GM21737 (cell line): ENCODE measurements at regions not wholly inside any gene's neighbourhood (a gene's known extent, or its start where the extent isn't known, plus 50 kb on each side); places are given as distances from the start of the nearest gene placed in this dataset.

ENCODE experiments used
- ATAC-seq: cut with Tn5 transposase; IDR thresholded peaks from one replicate; pipeline ENCODE4 v1.9.1; 2021; ENCODE audit warnings: mild to moderate bottlenecking, moderate library complexity; ENCODE audit not compliant: unreplicated experiment

DNA sequence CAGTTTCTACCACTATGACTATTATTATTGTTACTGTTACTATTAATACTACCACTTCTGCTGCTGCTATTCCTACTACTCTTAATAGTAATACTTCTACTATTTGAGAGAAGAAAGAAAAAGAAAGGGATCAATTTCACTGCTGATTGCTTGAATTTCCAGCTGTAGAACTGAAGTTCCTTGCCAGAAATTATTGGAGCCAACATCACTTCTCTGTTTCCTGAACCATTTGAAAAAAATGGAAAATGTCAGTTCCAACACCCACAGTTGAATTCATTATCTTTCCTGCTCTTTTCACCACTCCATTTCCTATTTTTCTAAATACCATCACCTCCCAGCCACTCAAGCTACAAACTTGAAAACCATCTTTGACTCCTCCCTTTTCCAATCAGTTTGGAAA is 54.1 kb upstream of the PIK3C2G start:
- no peak for ATAC-seq

DNA sequence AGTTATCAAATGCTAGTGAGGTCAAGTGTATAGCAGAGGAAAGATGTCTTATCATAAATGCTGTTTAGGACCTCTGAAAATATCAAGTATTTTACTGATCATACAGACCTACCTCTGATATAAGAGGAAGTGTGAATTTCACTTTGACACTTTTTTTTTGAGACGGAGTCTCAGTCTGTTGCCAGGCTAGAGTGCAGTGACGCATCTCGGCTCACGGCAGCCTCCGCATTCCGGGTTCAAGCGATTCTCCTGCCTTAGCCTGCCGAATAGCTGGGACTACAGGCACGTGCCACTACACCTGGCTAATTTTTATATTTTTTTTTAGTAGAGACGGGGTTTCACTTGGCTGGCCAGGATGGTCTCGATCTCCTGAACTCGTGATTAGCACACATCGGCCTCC is 55.1 kb upstream of the PIK3C2G start:
- ATAC-seq, result no peak

DNA sequence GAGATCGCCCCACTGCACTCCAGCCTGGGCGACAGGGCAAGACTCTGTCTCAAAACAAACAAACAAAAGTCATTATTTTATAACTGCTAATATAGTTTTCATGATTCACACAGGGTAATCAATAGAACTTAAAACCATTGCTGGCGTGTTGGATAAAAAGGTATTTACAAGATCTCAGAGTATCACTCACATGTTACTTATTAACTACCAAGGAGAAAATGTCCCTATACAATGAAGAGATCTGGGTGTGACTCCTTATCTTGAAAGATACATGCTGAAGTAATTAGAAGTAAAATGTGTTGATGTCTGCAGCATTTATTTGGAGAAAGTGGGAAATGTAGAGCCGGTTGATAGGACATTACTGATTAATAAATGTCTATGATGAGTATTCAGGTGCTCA is 57.3 kb upstream of the PIK3C2G start:
- ATAC-seq, result no peak

DNA sequence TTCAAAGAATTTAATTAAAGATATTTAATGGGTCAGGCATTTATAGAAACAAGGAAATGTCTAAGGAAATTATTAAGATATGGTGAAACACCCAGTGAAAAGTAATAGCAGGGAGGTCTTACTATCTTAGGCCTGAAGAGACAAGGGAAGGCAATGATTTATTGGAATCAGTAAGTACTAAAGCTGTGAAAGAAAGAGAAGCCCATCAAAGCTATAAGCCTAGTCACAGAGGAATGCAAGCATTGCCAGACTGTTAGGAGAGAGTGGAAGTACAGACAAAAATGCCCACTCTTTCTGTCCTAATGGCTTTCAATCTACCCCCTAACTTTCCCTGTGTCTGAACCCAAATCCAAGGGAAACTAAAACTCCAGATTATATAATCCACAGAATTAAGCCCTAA is 69.2 kb upstream of the PIK3C2G start:
- ATAC-seq, result no peak

DNA sequence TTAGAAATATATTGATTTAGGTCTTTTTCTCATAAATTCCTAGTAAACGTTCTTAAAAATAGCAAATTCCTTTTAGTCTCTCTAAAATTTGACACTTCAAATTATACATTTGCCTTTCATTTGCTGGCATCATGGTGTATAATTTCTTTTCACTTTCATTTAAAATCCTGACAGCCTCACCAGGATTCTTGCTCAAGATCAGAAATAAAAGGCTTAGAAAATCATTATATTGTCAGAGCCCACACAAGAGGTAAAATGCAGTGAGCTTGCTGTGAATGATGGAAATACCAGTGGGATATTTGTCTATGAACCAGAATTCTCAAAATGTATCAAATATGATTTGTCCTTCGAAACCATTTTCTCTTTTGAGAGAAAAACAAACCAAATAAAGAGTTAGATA is 78.2 kb upstream of the PIK3C2G start:
- no peak for ATAC-seq

DNA sequence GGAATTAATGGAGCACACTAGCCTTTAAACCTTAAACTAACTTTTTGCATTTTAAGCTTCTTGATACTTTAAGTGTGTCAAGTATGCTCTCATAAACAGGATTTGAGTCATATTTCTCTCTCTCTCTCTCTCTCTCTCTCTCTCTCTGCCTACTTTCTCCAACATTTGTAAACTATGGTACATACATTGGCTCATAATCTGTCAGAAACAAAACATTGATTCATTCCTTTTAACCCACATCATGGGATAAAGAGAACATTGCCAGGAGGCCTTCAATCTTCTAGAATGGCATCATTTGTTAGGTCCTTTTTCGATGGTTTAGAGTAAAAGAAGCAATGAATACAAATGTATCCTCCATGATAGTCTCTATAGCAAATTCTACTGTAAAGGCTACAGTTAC is 81.6 kb upstream of the RERGL start:
- no peak for ATAC-seq

DNA sequence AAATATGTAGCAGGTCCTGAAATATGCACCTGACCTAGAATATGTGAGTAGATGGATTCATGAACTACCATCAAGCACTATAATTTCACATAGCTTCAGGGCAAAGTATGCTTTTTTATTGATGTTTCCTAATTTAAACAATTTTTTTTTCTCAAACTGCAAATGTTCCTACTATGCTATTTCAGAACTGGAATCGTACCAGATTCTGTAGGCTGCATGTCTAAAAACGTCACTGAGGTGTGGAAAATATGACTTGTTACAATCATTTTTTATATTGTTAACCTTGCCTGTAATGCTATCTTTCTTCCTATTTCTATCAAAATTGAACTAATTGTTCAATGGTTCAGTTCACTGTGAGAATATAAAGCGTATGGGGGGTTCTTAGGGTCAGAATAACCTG is 78.0 kb upstream of the RERGL start:
- ATAC-seq, result no peak

DNA sequence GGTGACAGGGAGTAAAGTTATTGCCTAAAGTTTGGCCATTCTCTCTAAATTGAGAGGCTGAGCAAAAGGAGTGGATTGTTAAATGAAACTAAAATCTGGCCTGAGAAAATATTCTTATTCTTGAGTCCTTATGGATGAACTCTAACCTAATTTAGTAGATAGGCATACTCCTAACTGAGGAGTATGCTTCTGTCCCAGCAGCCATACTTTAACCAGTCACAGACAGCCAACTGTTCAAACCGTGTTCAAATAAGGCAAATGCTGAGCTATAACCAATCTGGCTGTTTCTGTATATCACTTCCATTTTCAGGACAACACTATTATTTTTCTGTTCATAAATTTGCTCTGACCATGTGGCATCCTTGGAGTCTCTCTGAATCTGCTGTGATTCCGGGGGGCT is 75.9 kb upstream of the RERGL start:
- peak; percentile 35 for ATAC-seq

DNA sequence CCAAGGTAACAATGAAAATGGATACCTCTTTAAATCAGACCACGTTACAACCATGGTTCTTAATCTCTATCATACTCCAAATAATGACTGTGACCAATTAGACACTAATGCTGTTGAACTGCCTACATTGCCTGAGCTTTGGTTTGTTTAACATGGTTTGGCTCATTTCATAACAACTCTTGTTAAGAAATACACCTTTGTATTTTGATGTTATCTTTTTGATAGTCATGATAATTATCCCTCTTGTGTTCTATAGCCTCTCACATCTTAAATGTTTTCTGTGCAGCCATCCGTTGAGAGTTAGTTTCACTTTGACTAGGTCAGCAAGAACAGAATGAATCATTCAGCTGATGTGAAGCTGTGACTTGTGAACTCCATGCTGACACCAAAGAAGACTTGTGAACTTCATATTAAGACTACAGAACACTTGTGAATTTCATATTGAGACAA is 75.5 kb upstream of the RERGL start:
- peak; percentile 98 for ATAC-seq

DNA sequence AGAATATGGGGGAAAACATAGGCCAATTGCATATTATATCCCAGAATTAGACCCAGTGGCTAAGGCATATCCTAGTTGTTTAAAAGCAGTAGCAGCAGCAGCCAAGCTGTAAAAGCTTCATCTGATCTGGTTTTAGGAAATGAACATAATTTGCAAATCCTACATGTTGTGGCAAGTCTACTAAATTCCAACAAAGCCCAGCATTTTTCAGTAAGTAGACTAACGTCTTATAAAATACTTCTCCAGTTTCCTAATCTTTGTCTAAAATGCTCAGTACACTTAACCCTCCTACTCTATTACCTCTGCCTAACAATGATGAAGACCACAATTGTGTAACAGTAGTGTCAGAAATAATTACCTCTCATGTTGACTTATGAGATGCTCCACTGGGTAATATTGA is 70.9 kb upstream of the RERGL start:
- ATAC-seq, result no peak

DNA sequence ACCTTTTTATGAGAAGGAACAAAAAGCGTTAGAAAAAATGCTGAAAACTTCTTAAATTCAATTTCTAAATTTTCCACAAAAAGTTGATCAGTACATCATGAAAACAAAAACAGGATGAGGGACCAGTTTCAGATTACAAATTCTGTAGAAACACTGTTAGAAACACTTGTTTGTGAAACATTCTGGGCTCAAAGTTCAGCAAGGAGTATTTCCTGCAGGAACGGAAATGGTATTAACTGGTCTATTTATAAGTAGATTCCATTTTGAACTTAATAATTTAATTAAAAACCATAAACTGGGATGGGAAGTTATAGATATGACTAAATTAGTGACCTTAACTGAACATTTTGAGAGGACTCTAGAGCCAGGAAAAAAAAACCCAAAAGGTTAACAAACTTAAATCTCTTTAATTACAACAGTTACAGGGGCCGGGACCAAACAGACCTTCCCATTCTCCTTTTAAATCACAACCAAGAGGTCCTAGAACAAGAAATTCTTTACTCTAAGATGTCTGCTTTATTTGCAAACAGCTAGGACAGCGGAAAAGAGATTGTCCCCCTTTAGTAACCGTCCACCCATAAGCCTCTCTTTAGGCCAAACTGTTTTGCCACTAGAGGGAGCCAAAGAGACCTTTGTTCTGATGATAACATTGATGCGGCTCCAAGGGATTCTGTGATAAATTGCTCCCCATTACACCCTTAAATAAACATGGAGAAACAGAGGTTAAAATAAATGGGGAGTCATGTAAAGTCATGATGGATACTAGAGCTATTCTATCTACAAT is 69.0 kb upstream of the RERGL start:
- ATAC-seq, result no peak

DNA sequence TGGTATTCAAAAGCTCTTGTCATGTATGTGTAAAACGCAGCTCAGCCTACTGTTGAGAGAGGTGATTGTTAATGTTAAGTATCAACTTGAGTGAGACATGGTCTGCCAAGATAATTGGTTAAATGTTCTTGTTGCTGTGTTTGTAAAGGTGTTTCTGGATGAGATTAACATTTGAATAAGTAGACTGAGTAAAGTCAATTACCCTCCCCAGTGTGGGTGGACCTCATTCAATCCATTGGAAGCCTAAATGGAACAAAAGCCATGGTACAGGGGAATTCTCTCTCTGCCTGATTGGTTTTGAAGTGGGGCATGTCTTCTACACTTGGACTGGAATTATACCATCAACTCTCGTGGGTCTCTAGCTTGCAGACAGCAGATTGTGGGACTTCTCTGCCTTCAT is 63.8 kb upstream of the RERGL start:
- no peak for ATAC-seq

DNA sequence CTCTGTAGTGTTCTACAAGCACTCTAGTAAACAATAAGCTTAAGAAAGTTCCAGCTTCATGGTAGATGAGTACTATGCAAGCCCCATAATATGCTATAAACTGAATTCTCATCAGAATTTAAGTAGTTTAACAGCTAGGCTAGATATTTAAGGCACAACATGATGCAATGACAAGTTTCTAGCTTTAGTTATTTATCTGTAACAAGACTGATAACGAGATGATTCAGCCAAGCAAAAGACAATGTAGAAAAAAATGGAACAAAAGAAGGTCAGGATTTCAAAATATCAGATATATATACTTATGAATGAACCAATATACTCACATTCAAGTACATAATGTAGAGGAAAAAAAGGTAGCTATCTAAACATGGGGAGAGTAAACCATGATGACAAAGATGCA is 61.0 kb upstream of the RERGL start:
- no peak for ATAC-seq

DNA sequence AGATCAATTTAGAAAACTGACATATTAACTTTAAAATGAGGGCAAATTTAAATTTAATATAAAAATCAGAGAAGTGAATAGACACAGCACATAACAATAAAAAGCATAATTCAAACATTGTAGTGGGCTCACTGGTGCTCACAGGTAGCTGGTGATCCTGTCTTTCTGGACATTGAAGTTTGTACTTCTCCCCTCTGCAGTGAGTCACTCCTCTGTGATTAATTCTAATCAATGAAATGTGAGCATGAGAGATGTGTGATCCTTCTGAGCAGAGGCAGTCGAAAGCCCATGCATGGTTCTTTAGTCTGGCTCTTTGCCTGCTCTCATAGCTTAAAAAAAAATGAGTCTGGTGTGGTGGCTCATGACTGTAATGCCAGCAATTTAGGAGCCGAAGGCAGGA is 59.0 kb upstream of the RERGL start:
- no peak for ATAC-seq

DNA sequence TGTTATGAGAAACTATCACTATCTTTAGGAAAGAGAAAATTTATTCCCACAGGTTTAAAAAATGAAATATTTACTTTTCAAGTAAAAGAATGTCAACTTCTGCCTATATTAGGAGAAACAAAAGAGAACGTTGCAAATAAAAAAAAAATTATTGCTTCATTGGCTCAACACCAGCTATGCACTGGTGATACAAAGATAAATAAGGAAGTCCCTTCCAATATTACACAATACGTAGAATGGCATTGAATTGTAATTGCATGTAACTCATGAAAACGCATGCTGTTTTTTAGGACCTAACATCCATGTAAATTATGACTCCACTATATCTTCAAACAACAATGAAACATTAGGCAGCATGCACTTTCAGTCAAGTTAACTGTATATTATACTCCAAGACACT is 56.4 kb upstream of the RERGL start:
- ATAC-seq, result no peak

DNA sequence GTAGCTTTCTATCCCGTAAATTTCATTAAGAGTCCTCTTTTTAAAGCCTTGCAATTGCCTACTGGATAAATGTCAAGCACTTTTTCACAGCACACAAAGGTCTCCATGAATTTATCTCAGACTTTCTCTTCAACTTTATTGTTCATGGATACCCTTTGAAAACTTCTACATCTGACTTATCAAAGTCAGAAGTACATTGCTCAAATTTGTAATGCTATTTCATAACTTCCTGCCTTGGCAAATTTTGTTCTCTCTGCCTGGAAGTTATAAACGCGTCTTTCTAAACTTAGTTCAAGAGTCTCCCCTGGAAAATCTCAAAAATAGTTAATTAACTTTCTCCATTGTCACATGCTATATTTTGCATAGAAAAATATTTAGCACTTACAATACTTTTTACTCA is 55.9 kb upstream of the RERGL start:
- no peak for ATAC-seq

DNA sequence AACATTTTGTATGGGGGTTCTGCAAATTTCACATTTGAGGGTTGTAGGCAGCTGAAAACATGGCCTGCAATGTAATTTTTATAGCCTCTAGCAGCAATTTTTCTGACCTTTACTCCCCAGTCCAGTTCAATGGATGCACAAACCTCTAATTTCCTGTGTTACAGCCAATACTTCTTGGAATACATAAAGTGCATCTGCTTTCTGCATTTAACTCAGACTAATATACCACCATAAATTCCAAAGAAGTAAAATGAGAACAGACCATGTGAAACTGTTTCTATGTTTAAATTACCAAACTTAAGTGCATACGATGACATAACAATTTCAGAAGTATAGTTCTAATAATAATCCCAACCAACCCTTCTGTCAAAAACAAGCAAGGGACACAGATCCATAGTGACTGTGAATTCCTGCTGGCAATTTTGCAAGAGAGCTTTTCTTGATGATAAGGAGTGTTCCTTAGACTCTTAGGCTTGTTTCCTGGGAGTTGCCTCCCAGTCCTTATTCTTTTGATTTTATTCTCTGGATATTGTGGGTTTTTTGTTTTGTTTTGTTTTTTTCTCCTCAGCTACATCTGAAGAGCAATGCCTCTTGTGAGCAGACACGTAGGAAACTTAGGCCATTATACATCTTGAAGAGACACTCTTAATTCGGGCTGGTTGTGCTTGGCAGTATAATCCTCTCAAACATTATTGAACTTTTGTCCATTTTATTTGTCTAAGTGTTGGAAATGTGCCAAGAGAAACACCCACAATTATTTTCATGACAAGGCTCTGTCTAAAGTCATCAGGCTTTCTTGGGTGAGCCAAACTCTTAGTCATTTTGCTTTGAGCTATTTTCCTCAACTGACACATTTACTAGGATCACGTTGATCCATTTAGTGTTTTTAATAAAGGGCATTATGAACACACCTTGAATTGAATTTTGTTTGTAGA is 51.3 kb upstream of the RERGL start:
- no peak for ATAC-seq

DNA sequence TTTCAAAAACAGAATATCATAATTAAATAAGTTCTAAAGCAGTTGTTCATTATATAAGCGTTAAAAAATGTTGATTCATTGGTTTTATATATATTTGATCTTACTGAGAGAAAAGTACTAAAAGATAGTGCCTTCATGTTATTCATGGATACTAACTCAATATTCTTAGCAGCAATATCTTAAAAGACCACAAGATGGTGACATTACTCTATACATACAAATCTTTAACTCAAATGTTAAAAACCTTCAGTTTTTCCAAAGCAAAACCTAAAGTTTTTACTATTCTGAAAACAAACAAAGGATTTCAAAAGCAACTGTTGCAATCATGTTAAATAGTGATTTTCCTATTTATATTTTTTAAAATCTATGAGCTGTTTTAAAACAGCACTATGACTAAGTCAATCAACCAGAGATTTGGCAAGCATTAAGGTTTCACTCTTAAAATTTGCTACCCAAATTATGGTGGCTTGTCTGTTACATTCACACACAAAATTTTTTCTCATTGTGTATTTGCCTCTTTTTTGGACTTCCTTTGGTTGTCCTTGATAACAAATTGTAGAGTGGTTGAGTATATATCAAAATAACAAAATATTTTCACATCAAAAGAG is 50.1 kb upstream of the RERGL start:
- ATAC-seq, result no peak
